ENCODE measurements at regions not wholly inside any gene's neighbourhood (a gene's known extent, or its start where the extent isn't known, plus 50 kb on each side); places are given as distances from the start of the nearest gene placed in this dataset.

DNA sequence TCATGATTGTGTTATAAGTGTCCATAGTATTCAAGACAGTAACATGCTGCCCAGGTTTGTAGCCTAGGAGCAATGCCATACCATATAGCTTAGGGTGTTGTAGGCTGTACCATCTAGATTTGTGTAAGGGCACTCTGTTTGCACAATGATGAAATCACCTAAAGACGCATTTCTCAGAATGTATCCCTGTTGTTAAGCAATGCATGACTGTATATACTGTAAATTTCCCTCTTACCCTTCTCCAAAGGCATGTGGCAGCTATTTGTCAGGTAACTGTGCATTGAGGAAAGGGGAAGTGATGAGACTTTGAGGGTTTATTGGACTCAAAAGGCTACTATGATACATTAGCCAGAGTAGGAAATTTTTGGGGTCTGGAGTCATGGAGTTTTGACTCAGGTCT is 180.8 kb downstream of the VAPA start:
- Histone ChIP-seq H3K4me3 (no peak overlapping the region), H3K36me3 (no peaks in the 10 kb centered on the region), H3K9me3 (no peaks in the 10 kb centered on the region), H3K27ac (no peak overlapping the region), H3K4me1 (no peaks in the 10 kb centered on the region), H3K27me3 (no peaks in the 10 kb centered on the region)
- TF ChIP-seq, protein P1, sequence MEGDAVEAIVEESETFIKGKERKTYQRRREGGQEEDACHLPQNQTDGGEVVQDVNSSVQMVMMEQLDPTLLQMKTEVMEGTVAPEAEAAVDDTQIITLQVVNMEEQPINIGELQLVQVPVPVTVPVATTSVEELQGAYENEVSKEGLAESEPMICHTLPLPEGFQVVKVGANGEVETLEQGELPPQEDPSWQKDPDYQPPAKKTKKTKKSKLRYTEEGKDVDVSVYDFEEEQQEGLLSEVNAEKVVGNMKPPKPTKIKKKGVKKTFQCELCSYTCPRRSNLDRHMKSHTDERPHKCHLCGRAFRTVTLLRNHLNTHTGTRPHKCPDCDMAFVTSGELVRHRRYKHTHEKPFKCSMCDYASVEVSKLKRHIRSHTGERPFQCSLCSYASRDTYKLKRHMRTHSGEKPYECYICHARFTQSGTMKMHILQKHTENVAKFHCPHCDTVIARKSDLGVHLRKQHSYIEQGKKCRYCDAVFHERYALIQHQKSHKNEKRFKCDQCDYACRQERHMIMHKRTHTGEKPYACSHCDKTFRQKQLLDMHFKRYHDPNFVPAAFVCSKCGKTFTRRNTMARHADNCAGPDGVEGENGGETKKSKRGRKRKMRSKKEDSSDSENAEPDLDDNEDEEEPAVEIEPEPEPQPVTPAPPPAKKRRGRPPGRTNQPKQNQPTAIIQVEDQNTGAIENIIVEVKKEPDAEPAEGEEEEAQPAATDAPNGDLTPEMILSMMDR (IDR thresholded peaks at IDR 0.05), result no peak
- no peak for TF ChIP-seq POLR2AphosphoS5 (IDR thresholded peaks at IDR 0.05)
- TF ChIP-seq POLR2A (IDR thresholded peaks at IDR 0.05), result no peak
- intact Hi-C loops (cut with DNase I; ENCODE audit: low total_unique reads), result no loop called here
- DNase-seq (ENCODE audit: low spot score in 2 of 2), result no peak

GRCh38 chr18:10095356-10095755 is 181.5 kb downstream of the VAPA start:
- Histone ChIP-seq H3K36me3 (no peaks in the 10 kb centered on the region), H3K9me3 (no peaks in the 10 kb centered on the region), H3K4me3 (no peak overlapping the region), H3K27ac (no peak overlapping the region), H3K27me3 (no peaks in the 10 kb centered on the region), H3K4me1 (no peaks in the 10 kb centered on the region)
- no peak for DNase-seq (ENCODE audit: low spot score in 2 of 2)
- TF ChIP-seq POLR2A (IDR thresholded peaks at IDR 0.05), result no peak
- no peak for TF ChIP-seq POLR2AphosphoS5 (IDR thresholded peaks at IDR 0.05)
- TF ChIP-seq, protein P1 (IDR thresholded peaks at IDR 0.05), result no peak
- intact Hi-C loops (cut with DNase I; ENCODE audit: low total_unique reads), result no loop called here

- Histone ChIP-seq H3K36me3 (no peaks in the 10 kb centered on the region), H3K27me3 (no peaks in the 10 kb centered on the region), H3K27ac (no peak overlapping the region), H3K4me1 (no peaks in the 10 kb centered on the region), H3K9me3 (no peaks in the 10 kb centered on the region), H3K4me3 (no peak overlapping the region)
- intact Hi-C loops (cut with DNase I; ENCODE audit: low total_unique reads), result no loop called here
- DNase-seq (ENCODE audit: low spot score in 2 of 2), result no peak
- no peak for TF ChIP-seq POLR2A (IDR thresholded peaks at IDR 0.05)
- no peak for TF ChIP-seq POLR2AphosphoS5 (IDR thresholded peaks at IDR 0.05)
- TF ChIP-seq, protein P1 (IDR thresholded peaks at IDR 0.05), result no peak
These were observed 185.8 kb downstream of the VAPA start for GRCh38 chr18:10099539-10100140.

- Histone ChIP-seq H3K4me3 (no peak overlapping the region), H3K36me3 (no peaks in the 10 kb centered on the region), H3K27ac (no peak overlapping the region), H3K4me1 (no peaks in the 10 kb centered on the region), H3K27me3 (no peaks in the 10 kb centered on the region), H3K9me3 (no peaks in the 10 kb centered on the region)
- no peak for TF ChIP-seq POLR2AphosphoS5 (IDR thresholded peaks at IDR 0.05)
- TF ChIP-seq, protein P1 (IDR thresholded peaks at IDR 0.05), result no peak
- no peak for TF ChIP-seq POLR2A (IDR thresholded peaks at IDR 0.05)
- DNase-seq (ENCODE audit: low spot score in 2 of 2), result no peak
- intact Hi-C loops (cut with DNase I; ENCODE audit: low total_unique reads), result no loop called here
These were observed 186.4 kb downstream of the VAPA start for GRCh38 chr18:10100196-10100595.

- no peak overlapping the region for H3K27ac ChIP-seq
These were observed 187.3 kb downstream of the VAPA start for GRCh38 chr18:10100941-10101701.

More at GRCh38 chr18:10100941-10101701, 187.3 kb downstream of the VAPA start:
- DNase-seq (ENCODE audit: low spot score in 2 of 2), result no peak
- Histone ChIP-seq H3K27me3 (no peaks in the 10 kb centered on the region), H3K4me3 (peak overlapping the region in 1 of 3 donors; percentile 7), H3K9me3 (no peaks in the 10 kb centered on the region), H3K4me1 (no peaks in the 10 kb centered on the region), H3K36me3 (no peaks in the 10 kb centered on the region)
- intact Hi-C loops (cut with DNase I; ENCODE audit: low total_unique reads), result no loop called here
- TF ChIP-seq, protein P1 (IDR thresholded peaks at IDR 0.05), result no peak
- TF ChIP-seq POLR2A (IDR thresholded peaks at IDR 0.05) (no peak), POLR2AphosphoS5 (IDR thresholded peaks at IDR 0.05) (no peak)

Data from breast epithelium (tissue), 4 donors.